NCI-H446 (cell line): ENCODE measurements at regions not wholly inside any gene's neighbourhood (a gene's known extent, or its start where the extent isn't known, plus 50 kb on each side); places are given as distances from the start of the nearest gene placed in this dataset.

ENCODE experiments used
- DNase-seq, 2 experiments: peaks; one replicate each; lab custom pipeline; 2025; lab: John Stamatoyannopoulos, UW

DNA sequence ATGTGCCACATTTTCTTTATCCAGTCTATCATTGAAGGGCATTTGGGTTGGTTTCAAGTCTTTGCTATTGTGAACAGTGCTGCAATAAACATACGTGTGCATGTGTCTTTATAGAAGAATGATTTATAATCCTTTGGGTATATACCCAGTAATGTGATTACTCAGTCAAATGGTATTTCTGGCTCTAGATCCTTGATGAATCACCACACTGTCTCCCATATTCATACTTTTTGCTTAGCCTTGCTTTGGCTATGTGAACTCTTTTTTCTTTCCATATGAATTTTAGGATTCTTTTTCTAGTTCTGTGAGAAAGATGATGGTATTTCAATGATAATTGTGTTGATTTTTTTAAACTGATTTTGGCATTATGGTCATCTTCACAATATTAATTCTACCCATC lies 530.1 kb downstream of the SLC6A15 start:
- peak in 1 of 2 experiments; percentile 2 for DNase-seq

DNA sequence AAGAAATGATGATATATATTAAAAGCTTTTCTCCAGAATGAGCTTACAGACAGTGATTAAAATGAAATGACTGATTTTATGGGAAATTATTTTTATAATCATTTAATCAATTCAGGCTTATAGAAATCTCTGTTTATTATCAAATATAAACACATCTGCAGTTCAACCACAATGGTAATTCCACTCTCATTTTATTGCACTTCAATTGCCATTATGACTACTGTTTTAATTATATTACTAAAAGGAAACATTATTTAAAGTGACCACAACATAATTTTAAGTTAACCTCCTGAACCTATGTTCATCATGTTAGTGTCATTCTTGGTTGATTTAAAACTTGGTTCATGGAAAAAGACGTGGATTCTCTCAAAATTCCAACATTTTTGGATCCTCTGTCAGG lies 536.3 kb downstream of the SLC6A15 start:
- no peak for DNase-seq

DNA sequence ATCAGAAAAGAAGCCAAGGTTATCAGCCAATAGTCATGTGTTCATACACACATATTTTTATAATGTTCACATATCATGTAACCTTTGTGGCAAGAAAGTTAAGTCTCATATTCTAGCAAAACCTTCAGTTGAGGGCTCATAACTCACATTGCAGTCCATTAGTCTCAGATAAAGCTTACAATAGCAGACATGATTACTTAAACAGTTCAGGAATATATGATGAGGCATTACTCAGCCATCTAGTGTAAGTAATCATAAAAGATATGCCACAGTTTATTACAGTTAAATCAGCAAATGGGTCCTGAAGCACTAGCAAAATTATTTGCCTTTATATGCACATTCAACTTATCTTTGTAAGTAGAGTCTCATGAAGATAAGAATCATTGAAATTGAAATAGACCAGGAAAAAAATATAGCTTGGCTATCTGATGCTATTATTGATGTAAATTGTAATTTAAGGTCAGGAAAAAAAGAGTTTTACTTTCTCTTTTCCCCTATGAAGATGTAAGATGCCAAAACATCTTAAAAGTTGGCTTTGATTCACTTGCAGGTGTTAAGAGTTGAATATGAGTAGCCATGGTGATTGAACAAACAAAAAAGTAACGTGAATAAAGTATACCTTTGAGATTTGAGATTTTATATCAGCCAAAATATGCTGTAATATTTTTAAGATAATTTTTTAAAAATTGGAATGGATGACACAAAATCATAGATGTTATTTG lies 537.0 kb downstream of the SLC6A15 start:
- DNase-seq, result no peak

DNA sequence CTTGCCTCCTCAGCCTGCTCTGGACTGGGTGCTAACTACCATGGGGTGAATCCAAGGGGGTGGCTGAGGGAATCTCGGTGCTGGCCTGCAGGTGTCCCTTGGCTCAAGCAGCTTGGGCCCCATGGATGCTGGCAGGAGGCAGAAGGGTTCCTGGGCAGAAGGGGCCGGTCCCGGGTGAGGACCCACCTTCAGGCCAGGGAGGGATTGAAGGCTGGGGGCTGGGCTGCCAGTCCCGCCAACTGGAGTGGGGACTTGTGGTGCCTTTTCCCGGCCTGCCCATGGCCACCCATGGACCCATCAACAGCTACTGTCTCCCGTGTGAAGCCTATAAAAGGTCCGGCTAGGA lies 550.1 kb downstream of the SLC6A15 start:
- no peak for DNase-seq

DNA sequence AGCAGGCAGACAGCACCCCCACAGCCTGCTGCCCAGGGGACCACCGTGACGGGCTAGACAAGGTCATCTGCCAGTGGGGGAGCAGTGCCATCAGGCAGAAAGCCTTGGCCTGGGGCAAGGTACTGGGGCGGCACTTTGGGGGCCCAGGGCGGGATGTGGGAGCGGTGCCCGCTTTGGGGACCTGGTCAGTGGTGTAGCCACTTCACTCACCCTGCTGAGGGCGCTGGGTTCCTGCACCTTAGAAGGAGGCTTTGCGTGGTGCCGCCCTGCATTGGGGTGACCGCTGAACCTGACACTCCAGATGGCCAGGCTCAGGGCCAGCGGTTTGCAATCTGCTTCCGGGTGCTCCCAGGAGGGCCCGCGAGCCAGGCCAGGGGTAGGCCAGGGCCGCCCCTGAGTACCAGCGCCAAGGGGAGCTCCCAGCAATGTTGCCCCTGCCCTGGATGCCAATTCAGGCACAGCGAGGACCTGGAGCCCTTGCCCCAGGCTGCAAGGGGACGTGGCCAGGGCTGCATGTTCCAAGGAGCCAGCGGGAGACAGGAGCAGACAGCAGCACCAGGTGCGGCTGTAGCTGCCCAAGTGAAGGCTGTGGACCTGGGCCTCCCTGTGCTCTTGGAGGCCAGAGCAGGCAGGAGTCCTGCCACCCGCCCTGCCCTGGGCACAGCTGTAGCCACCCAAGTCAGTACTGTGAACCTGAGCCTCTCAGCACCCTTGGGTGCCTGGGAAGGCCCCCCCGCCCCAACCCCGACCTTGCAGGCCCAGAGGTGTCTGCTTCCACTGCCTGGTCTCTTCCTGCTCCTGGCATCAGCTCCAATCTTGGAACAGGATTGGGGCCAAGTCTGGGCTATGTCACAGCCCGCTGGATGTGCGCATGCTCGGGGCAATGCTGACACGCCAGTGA lies 550.7 kb downstream of the SLC6A15 start:
- DNase-seq, result no peak

DNA sequence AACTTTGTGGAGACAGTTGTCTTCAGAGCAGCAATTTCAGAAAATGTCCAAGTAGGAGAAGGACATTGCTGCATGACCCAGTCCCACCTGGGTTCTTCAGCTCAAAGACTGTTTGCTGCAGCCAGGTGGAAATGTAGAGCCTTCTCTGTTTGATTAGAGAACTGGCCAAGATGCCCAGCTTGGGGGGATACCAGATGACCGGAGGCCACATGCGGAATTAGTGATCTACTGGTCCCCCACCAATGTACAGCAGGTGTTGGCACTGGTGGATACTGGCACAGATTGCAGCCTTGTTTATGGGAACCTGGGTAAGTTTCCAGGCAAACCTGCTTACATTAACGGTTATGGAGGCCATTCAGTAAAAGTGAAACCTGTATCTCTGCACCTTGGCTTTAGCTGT lies 555.3 kb downstream of the SLC6A15 start:
- no peak for DNase-seq

DNA sequence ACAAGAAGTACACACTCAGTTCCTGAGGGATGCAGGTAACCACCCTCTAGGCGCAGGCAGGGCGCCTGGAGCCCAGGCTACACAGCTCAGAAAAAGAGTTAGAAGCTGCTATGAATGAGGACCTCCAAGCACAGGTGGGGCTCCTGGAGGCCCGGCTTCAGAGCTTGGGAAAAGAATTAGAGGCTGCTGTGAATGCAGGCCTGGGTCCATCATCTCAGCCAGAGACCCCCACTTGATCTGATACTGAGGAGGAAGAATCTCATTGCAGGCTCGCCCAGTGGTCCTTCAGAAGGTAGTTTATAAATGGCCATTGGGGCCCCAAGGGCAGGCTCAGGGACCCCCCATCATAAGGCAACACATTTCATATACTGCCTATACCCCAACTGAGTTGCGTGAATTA lies 556.4 kb downstream of the SLC6A15 start:
- DNase-seq, result no peak

DNA sequence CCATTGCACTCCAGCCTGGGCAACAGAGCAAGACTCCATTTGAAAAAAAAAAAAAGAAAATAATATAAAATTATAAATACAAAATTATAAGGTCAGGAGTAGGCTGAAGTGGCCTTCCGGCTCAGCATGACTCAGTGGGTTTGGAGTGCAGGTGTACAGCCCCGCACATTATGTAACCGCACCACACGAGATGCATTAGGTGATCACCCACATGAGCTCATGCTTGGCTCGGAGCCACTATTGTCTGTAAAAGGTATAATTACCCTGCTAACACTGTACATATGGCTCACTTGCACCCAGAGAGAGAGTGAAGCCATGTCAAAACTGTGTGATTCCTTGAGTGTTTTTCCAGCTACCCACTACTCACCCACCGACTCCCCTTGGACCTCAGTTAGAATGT lies 557.0 kb downstream of the SLC6A15 start:
- DNase-seq, result no peak

DNA sequence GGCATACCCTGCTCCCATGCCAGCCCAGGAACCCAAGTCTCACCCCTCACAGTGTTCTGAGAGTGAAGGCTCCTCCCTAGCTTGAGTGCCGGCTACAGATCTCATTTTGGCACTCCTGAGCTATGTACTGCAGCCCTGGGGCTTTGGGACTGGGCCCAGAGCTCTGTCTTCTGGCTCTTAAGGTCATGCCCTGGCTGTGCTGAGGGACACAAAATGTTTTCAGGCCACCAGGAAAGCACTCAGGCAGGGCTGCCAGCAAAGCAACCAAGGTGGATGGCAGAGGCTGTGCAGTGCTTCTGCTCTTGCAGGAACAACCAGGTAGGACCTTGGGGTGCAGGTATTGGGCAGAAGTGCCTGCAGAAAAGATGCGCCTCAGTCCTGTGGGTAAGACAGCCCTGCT lies 564.0 kb downstream of the SLC6A15 start:
- no peak for DNase-seq

DNA sequence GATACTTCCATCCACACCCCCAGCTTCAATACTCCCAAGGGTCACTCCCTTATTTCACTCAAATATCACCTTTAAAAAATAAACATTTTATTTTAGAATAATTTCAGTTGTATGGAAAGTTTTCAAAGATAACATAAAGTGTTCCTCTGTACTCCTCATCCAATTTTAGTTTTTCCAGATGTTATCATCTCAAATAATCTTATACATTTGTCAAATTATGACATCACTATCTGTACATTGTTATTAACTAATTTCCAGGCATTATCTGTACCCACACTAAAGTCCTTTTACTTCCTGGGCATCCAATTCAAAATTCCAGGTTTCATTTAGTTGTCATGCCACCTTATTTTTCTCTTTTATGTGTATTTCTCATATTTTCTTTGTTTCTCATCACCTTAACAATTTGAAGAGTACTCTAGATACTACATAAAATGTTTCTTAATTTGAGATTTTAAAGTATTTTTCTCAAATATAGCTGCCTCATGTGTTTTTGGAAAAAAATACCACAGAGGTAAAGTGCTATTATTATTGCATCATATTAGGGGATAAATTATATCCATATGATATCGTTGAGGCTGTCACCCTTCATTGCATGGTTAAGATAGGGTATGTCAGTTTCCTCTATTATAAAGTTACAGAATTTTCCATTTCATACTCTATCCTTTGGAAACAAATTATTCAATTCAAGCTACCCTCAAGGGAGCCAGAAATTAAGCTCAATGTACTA lies 571.0 kb downstream of the SLC6A15 start:
- DNase-seq, result no peak

DNA sequence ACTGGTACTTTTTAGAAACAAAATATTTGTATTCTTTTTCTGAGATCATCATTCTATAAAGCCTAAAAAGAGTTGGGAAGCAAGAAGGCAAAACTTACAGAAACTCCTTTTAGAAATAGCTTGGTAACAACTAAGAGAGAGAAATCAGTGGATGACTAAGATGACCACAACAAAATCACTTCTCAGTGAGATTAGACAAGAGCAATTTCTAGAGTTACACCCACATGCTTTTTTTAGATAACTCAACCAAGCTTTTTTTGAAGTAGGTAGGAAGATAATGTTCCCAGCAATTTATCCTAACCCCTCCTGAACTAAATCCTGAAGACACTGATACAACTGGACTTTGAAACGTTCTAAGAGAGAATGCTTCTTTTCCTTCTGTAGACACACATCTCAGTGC lies 576.4 kb downstream of the SLC6A15 start:
- no peak for DNase-seq

DNA sequence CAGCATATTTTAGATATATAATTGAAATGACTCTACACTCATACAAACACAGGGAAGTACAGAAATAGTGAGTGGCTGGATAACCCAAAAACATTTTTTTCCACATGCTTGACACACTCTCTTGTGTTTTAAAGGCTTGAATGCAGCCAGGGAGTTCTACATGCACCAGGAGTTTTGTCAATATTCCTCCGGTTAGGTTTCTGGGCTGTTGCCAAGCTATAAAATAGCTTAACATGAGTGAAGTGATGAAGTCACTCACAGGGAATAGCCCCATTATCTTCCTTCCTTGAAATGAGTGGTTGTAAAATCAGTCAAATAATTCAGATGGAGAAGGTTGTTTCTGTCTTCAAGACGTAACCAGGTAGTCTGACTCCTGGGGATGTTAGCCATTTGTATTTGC lies 582.7 kb downstream of the SLC6A15 start:
- peak in 1 of 2 experiments; percentile 41 for DNase-seq

DNA sequence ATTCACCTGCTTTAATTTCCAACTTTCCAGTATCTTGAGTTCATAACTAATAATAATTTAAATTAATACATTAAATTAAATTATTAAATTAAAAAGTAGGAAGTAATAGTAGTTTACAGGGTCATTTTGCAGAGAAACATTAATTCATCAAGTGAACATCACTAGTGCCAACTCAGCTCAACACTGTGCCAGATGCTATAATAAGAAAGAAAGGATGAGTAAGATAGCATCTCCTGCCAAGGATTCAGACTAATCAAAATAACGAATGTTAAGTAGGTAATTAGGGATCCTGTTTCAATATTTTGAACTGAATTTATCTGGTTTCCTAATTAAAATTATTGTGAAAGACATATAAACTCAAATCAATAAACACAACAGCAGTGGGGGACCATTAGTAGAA lies 596.7 kb downstream of the SLC6A15 start:
- DNase-seq, result peak; percentile 66 to 85

DNA sequence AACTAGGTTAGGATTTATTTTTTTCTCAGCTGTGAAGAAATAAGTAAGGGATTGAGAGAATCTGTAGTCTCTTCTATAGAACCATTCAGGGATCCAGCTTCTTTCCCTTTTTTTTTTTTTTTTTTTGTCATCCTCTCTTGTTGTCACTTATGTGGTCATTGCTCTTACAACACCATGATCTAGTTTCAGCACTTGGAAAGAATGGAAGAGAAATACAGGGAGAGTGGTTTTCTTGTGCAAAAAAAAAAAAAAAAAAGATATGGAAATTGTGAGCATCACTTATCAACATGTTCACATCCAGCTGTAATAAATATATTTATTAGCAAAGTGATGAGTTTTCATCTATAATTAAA lies 599.3 kb downstream of the SLC6A15 start:
- DNase-seq, result no peak

DNA sequence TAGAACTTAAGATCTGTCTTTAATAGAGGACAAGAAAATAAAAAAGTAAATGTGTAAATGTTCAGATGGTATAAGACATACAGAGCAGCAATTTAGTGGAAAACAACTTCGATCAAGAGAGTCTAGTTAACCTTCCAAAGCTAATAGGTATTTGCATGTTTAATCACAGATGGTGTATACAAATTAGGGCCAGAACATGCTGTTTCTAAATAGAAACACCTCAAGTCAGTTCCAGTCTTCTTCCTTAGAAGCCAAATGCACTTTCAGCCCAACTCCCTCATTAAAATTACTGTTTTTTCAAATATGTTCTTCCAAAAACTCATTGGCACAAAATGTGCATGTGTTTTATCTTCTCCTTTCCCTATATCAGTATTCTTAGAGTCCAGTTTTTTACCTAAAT lies 604.4 kb downstream of the SLC6A15 start:
- peak in 1 of 2 experiments; percentile 11 for DNase-seq

DNA sequence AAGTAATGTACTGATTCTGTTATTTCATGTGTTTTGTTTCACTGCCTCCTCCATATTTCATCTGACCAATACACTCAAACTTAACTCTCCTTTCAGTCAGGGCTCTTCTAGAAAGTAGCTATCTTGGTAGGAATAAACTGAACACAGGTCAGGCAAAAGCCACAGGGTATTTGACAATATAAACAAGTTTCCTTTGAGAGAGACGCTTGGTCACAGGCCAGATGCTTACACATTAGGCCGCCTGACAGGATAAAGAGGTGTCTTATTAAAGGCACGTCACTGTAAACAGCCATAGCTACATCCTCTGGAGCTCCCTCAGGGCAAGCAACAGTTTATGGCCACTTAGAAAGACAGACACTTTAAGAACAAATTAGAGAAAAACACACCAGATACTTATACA lies 607.5 kb downstream of the SLC6A15 start:
- DNase-seq, result no peak

DNA sequence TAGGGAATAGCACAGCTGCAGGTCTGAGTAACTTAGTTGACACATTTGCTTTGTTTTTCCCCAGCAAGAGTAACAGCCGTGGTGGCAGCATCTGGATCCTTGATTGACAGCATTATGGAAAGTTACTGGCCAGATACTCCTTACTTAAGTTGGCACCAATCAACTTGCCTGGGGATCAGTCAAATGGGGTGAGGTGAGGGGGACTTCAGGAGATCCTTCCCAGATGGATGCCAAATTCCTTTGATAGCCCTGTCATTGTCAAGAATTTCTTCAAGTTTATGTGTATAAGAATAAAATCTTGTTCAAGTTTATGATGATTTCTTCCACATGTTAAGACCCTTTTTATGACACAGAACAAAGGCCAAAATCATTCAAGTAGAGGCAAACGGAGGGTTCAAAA lies 618.4 kb downstream of the SLC6A15 start:
- no peak for DNase-seq

DNA sequence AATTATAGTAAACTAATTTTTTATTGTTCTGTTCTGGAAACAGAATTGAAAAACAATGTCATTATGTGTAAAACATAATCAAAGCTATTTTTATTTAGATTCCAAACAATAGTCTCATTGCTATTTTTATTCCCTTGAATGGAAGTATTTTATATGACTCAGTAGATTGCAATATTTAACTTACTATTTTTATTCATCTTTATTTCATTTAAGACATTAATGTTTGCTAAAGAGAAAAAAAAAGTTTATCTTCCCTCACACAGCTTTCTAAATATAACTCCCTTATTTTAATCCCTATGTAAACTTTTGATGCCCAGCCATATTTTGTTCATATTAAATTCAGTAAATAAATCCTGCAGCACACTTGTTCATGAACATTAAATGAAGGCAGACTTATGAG lies 622.4 kb downstream of the SLC6A15 start:
- DNase-seq, result no peak

DNA sequence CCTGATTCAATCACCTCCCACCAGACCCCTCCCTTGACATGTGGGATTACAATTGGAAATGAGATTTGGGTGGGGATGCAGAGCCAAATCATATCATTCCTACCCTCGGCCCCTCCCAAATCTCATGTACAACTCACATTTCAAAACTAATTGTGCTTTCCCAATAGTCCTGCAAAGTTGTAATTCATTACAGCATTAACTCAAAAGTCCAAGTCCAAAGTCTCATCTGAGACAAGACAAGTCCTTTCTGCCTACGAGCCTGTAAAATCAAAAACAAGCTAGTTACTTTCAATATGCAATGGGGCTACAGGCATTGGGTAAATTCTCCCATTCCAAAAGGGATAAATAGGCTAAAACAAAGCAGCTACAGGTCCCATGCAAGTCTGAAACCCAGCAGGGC lies 634.6 kb downstream of the SLC6A15 start:
- DNase-seq, result no peak

DNA sequence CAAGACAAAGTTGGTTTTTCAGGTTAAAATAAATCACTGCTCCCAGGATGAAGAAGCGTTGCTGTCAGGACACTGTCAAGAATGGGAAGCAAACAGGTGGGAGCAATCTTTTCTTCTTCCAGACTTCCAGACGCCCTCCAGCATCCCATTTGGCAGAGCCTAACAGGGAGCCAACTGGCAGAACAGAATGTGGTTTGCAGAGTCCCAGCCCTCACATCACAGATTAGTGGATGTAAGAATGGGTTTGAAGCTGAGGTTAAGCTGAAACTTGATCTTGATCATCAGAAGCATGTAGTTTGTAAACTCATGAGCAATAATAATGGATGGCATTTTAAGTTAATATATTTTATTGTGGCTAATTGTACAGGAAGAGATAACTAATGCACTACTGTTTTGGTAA lies 636.4 kb downstream of the SLC6A15 start:
- peak in 1 of 2 experiments; percentile 25 for DNase-seq

DNA sequence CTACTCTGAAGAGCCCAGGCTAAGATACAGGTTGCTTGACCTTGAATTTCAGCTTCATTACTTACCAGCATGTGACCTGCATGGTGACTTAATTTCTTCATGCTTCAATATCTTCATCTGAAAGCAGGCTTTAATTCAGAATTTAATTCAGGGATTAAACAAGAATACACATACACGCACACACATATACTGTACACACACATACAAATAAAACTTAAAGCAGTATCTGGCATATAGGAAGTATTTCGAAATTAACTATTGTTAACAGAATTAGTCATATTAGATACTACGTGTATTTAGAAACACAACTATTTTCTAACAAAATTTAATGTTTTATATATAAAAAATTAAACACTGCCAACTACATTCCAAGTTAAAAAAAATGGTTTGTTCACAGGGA lies 640.3 kb downstream of the SLC6A15 start:
- no peak for DNase-seq

DNA sequence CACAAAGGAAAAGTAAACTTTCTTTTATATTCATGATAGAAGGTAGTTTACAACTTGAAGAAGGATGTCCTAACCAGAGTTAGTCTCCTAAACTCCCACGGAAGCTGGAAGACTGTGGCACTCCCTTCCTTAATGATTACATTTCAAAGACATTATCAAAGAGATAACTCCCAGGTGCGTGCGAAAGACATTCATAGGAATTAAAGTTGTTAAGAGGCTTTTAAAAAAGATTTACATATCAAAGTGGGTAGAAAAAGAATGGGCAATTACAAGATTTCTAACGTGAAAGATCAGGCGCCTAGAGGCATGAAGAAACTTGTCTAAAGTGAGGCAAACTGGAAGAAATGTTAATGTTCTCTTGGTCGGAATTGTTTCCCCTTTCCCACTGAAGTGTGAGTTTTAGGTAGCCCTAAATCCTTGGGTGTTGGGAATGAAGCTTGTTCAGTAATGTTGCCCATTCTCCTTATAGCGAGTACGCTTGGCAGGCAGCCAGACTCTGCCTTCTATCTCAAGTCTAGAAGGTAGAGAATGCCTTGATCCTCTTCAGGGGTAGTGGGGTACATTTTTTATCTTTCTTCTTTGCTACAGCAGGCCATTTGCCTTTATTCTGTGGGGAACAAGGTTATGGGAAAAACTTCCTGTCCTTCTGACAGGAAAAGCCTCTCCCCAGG lies 642.0 kb downstream of the SLC6A15 start:
- no peak for DNase-seq
